ENCODE measurements at regions not wholly inside any gene's neighbourhood (a gene's known extent, or its start where the extent isn't known, plus 50 kb on each side); places are given as distances from the start of the nearest gene placed in this dataset.
"Not testable (repeated sequence)": the region's sequence is repeated elsewhere in the genome, so short reads cannot be mapped to it uniquely, and the experiment has no call there.

DNA sequence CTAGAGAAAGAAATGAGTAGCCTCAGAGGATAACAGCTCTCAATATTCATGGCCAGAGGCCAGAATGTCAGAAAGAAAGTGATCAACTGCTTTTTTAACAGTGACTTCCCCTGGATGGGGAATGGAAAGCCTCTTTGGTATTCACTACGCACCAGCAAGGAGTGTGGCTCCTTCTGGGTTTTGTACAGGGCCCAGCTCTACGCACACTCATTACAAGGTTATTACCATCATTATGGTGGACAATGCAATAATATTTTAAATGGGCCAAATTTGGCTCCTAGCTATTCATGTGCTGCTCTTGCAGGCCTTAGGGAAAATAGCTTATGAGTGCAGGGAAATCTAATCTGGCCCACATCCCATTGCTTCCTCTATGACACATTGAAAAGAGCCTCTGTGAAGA is 1149.5 kb upstream of the FANCL start:
- Mint-ChIP-seq H3K27me3 (no peaks in the 10 kb centered on the region), H3K36me3 (no peaks in the 10 kb centered on the region), H3K27ac (no peak overlapping the region), H3K4me3 (no peak overlapping the region), H3K9me3 (peaks cover 5% of the 10 kb centered on the region), H3K4me1 (ENCODE audit: low read depth) (no peaks in the 10 kb centered on the region)
- ChIA-PET CTCF (no interaction called here), POLR2A (no interaction called here)
- intact Hi-C loops (cut with micrococcal nuclease) = no loop called here
- DNase-seq = no peak

DNA sequence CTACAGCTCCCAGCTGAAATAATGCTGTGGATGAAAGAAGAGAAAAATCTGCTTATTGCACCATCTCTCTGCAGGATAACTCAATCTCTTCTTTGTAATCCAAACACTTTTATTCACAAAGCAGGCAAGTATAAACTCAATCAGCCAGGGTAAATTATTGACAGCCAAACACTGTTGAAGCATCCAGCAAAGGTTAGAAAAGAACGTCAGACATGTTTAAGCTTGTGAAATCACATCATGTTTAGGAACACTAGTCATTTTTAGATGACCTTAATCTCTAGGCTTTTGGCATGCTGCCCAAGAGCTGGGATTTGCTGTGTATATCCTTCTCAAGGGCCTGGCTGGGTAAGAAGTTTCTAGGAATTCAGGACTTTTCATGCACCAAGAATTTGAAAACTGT is 1148.1 kb upstream of the FANCL start:
- Mint-ChIP-seq H3K4me3 (no peak overlapping the region), H3K27me3 (no peaks in the 10 kb centered on the region), H3K36me3 (no peaks in the 10 kb centered on the region), H3K27ac (no peak overlapping the region), H3K9me3 (peaks cover 5% of the 10 kb centered on the region), H3K4me1 (ENCODE audit: low read depth) (no peaks in the 10 kb centered on the region)
- ChIA-PET POLR2A (no interaction called here), CTCF (no interaction called here)
- no peak for DNase-seq
- intact Hi-C loops (cut with micrococcal nuclease) = no loop called here

DNA sequence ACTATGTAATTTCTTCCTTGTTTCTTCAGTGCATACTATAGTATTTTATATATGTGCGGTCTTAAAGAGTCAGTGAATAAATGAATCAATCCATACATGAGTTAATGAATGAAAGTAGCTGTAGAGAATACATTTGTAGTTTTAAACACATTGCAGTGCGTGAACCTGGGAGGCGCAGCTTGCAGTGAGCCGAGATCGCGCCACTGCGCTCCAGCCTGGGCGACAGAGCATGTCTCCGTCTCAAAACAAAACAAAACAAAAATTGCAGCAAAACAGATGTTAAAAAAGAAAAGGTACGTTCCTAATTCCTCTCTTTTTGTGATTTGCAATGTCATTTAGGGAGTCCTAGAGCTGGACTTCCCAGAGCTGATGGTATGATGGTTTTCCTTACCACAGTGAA is 1144.8 kb upstream of the FANCL start:
- intact Hi-C loops (cut with micrococcal nuclease) = no loop called here
- H3K4me3 Mint-ChIP-seq = no peak overlapping the region
- CTCF ChIA-PET = no interaction called here

DNA sequence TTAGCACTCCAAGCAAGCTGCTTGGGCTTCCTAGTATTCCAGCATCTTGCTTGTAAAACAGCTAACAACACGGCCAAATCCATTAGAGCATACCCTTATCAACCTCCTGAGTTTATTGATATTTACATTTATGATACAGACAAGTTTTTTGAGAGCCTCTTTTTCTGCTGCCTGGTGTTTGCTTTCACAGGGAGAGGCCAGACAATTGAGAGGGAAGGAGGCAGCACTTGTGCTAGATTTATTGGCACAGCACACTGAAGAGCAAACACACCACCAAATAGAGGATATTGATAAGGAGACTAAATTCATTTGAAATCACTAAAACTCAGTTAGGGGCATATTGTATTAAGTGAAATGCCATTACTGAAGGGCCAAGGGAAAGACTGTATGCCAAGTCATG is 1142.3 kb upstream of the FANCL start:
- DNase-seq = no peak
- intact Hi-C loops (cut with micrococcal nuclease) = no loop called here
- H3K4me1 Mint-ChIP-seq (ENCODE audit: low read depth) = no peaks in the 10 kb centered on the region
- H3K27ac Mint-ChIP-seq = no peak overlapping the region
- no peaks in the 10 kb centered on the region for H3K27me3 Mint-ChIP-seq
- H3K4me3 Mint-ChIP-seq = no peak overlapping the region
- ChIA-PET POLR2A (no interaction called here), CTCF (no interaction called here)
- peaks cover 2% of the 10 kb centered on the region for H3K9me3 Mint-ChIP-seq
- H3K36me3 Mint-ChIP-seq = no peaks in the 10 kb centered on the region

More for the DNA sequence above, 1144.8 kb upstream of the FANCL start:
- DNase-seq = no peak
- H3K9me3 Mint-ChIP-seq = peaks cover 2% of the 10 kb centered on the region
- POLR2A ChIA-PET = no interaction called here
- no peaks in the 10 kb centered on the region for H3K4me1 Mint-ChIP-seq (ENCODE audit: low read depth)
- no peaks in the 10 kb centered on the region for H3K27me3 Mint-ChIP-seq
- H3K27ac Mint-ChIP-seq = no peak overlapping the region
- no peaks in the 10 kb centered on the region for H3K36me3 Mint-ChIP-seq

DNA sequence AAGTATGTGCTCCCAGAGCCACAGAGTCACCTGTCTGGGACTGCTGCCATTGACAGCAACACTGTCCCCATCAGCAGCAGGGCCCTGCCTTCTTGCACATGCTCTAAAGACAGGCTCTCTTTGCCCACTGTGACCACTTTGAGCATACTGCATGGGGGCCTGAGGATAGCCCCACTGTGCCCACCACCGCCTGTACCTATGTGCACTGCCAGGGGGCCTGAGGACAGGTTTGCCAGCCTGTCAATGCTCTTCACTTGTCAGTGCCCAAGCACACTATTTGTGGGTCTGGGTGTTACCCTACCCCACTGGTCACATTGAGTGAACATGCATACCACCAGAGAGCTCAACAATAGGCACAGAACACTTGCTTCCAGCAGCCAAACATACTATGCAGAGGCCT is 1137.0 kb upstream of the FANCL start:
- Mint-ChIP-seq H3K9me3 (peaks cover 2% of the 10 kb centered on the region), H3K4me3 (no peak overlapping the region), H3K27me3 (no peaks in the 10 kb centered on the region), H3K36me3 (no peaks in the 10 kb centered on the region), H3K27ac (no peak overlapping the region), H3K4me1 (ENCODE audit: low read depth) (no peaks in the 10 kb centered on the region)
- POLR2A ChIA-PET = no interaction called here
- no peak for DNase-seq
- intact Hi-C loops (cut with micrococcal nuclease) = no loop called here
- CTCF ChIA-PET = no interaction called here

DNA sequence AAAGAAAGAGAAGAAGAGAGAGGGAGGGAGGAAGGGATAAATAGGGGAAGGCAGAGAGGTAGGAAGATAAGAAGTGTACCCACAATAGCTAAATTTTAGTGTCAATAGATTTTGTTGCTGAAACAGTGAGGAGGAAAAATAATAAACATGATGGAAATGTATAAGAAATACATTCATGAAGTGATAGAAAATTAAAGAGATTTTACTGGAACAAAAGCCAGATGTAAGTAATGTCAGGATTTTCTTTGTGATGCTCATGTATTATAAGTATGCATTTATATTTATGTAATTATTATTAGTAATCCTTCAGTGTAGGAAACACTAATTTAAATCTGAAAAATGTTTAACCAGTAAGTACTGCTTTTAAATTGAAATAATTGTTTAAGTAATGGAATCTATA is 1125.2 kb upstream of the FANCL start:
- Mint-ChIP-seq H3K9me3 (no peaks in the 10 kb centered on the region), H3K4me3 (no peak overlapping the region), H3K36me3 (no peaks in the 10 kb centered on the region), H3K27me3 (no peaks in the 10 kb centered on the region), H3K27ac (no peak overlapping the region), H3K4me1 (ENCODE audit: low read depth) (no peaks in the 10 kb centered on the region)
- intact Hi-C loops (cut with micrococcal nuclease) = no loop called here
- ChIA-PET POLR2A (no interaction called here), CTCF (no interaction called here)
- DNase-seq = no peak

DNA sequence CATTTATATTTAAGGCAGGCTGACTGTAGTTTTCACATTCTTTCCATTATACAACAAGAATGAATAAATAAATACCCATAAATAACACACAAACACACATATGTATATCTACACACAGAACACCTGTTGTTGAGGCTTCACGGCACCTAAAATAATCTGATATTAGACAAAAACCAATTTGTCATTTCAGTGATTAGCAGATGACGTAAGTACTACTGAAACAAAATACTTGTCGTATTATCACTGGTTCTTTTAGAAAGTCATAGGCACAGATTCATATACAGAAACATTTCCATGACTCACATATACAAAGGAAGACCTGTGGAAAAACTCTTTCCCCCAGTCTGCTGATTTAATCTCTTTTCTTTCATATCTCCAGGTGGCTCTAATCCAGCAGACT is 1113.4 kb upstream of the FANCL start:
- Mint-ChIP-seq H3K27me3 (no peaks in the 10 kb centered on the region), H3K4me3 (no peak overlapping the region), H3K4me1 (ENCODE audit: low read depth) (no peaks in the 10 kb centered on the region), H3K9me3 (peaks cover 8% of the 10 kb centered on the region), H3K27ac (no peak overlapping the region), H3K36me3 (no peaks in the 10 kb centered on the region)
- POLR2A ChIA-PET = no interaction called here
- CTCF ChIA-PET = no interaction called here
- no peak for DNase-seq
- intact Hi-C loops (cut with micrococcal nuclease) = no loop called here

DNA sequence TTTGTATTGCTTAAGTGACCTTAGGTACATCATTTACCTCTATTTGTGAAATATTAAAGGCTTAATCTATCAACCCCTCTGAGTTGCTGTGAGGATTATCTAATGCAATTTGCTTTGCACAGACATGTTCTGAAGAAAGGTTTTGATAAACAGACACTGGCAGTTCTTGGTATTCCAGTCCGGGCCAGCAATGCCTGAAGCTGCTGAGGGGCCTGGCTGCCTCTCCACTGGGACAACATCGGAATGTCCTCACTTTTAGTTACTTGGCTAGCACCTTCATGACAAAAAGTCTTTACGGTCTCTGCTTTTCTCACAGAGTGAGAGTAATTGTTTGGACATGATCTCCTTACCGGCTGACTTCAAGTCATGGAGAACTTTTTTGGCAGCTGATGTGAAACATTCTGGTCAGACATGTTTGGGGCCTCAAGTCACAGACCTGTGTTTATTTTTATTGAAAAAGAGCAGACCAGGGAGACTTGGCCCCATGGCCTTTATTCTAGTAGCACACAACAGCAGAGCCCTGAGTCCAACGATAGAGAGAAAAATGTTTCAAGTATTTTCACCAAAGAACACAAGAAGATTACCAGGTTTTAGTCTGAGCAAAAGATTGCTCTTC is 1112.3 kb upstream of the FANCL start:
- Mint-ChIP-seq H3K36me3 (no peaks in the 10 kb centered on the region), H3K4me1 (ENCODE audit: low read depth) (no peaks in the 10 kb centered on the region), H3K9me3 (peaks cover 8% of the 10 kb centered on the region), H3K27ac (no peak overlapping the region), H3K4me3 (no peak overlapping the region), H3K27me3 (no peaks in the 10 kb centered on the region)
- intact Hi-C loops (cut with micrococcal nuclease) = no loop called here
- no peak for DNase-seq
- CTCF ChIA-PET = no interaction called here
- POLR2A ChIA-PET = no interaction called here

DNA sequence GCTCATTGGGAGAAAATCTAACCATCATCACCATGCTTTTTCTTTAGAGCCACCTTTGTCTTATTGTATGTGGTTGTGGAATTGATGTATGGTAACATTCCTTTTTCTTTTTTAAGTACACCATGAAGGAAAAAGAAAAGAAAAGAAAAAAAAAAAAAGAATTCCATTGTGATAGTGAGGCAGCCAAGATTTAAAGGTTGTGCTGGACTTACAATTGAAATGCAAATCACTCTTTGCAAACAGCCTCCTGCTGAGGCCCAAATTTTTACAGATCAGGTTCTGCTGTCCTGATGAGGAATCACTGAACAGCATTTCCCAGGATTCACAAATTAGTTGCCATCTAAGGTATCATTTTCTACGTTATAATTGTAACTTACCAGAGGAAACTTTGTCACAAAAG is 1101.0 kb upstream of the FANCL start:
- Mint-ChIP-seq H3K4me1 (ENCODE audit: low read depth) (no peaks in the 10 kb centered on the region), H3K27me3 (no peaks in the 10 kb centered on the region), H3K27ac (no peak overlapping the region), H3K4me3 (no peak overlapping the region), H3K36me3 (no peaks in the 10 kb centered on the region), H3K9me3 (peaks cover 3% of the 10 kb centered on the region)
- ChIA-PET CTCF (no interaction called here), POLR2A (no interaction called here)
- no peak for DNase-seq
- intact Hi-C loops (cut with micrococcal nuclease) = no loop called here

DNA sequence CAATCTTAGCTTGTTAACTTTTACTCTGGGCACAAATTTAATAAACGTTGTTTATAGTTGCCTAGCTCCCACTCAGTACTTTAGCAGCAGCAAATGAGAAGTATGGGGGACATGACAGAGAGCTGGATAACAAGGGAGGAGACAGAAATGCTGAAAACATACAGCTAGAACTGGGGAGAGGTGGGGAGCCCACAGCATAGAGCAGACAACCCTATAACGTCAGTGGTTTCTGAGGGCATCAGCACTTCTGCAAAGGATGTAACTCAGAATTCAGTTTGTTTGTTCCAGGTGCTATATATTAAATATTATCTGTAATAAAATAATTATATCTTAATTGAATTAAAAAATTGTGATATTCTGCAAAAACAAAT is 1098.7 kb upstream of the FANCL start:
- no peak overlapping the region for H3K27ac Mint-ChIP-seq
- intact Hi-C loops (cut with micrococcal nuclease) = no loop called here
- no peaks in the 10 kb centered on the region for H3K27me3 Mint-ChIP-seq
- DNase-seq = no peak
- no peaks in the 10 kb centered on the region for H3K4me1 Mint-ChIP-seq (ENCODE audit: low read depth)
- peaks cover 2% of the 10 kb centered on the region for H3K9me3 Mint-ChIP-seq
- POLR2A ChIA-PET = no interaction called here
- no peaks in the 10 kb centered on the region for H3K36me3 Mint-ChIP-seq
- no peak overlapping the region for H3K4me3 Mint-ChIP-seq
- CTCF ChIA-PET = no interaction called here

DNA sequence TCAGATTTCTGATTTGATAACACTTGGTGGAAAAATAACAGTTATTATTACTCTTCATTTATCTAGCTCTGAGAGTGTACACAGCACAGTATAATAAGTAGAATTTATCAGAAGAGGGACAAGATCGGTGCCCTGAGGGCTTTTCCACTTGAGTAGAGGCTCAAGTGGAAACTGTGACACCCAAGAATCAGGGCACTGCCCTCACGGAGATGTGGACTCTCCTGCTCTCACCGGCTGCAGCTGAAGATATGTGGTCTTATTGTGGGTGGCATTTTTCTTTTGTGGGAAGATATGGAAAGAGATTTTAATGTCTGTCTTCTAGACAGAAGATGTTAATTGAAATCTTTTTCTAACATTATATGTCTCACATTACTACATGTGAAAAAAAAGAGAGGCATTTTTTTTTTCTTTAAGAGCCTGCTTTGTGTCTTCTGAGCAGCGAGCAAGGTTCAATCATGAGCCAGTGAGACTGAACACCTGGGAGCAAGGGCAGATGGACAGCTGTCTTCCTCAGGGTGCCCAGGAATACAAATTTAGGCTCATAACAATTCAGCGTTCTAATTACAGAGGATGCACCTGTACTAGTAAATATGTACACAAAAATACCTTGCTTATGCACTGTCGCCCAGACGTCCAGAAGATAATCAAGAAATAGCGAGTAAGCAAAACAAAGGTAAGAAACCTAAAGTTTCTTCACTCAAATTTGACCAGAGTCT is 1098.2 kb upstream of the FANCL start:
- POLR2A ChIA-PET = no interaction called here
- DNase-seq = no peak
- H3K36me3 Mint-ChIP-seq = no peaks in the 10 kb centered on the region
- no peak overlapping the region for H3K27ac Mint-ChIP-seq
- intact Hi-C loops (cut with micrococcal nuclease) = no loop called here
- H3K9me3 Mint-ChIP-seq = peaks cover 2% of the 10 kb centered on the region
- H3K27me3 Mint-ChIP-seq = no peaks in the 10 kb centered on the region
- H3K4me3 Mint-ChIP-seq = no peak overlapping the region
- CTCF ChIA-PET = no interaction called here
- no peaks in the 10 kb centered on the region for H3K4me1 Mint-ChIP-seq (ENCODE audit: low read depth)

DNA sequence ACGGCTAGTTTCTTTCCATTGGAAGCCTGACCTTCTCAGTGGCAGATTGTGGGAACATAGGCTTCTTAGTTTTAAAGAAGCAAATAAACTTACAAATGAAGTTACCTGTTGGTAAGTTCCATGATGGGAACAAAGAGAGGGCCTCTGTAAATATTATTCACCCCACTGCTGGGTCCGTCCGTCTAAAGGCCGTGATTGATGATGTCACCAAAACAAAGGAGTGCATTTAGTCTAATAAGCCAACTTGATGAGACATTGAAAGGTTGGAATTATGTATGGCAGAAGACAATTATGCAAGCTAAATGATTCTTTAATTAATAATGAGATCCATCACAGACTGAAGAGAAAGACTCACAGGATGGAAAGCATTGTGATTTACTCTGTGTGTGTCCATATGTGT is 1091.9 kb upstream of the FANCL start:
- ChIA-PET CTCF (no interaction called here), POLR2A (no interaction called here)
- no peak overlapping the region for H3K4me3 Mint-ChIP-seq
- H3K4me1 Mint-ChIP-seq (ENCODE audit: low read depth) = no peaks in the 10 kb centered on the region
- DNase-seq = no peak
- no peak overlapping the region for H3K27ac Mint-ChIP-seq
- no peaks in the 10 kb centered on the region for H3K36me3 Mint-ChIP-seq
- H3K27me3 Mint-ChIP-seq = no peaks in the 10 kb centered on the region
- intact Hi-C loops (cut with micrococcal nuclease) = no loop called here
- peaks cover 8% of the 10 kb centered on the region for H3K9me3 Mint-ChIP-seq

DNA sequence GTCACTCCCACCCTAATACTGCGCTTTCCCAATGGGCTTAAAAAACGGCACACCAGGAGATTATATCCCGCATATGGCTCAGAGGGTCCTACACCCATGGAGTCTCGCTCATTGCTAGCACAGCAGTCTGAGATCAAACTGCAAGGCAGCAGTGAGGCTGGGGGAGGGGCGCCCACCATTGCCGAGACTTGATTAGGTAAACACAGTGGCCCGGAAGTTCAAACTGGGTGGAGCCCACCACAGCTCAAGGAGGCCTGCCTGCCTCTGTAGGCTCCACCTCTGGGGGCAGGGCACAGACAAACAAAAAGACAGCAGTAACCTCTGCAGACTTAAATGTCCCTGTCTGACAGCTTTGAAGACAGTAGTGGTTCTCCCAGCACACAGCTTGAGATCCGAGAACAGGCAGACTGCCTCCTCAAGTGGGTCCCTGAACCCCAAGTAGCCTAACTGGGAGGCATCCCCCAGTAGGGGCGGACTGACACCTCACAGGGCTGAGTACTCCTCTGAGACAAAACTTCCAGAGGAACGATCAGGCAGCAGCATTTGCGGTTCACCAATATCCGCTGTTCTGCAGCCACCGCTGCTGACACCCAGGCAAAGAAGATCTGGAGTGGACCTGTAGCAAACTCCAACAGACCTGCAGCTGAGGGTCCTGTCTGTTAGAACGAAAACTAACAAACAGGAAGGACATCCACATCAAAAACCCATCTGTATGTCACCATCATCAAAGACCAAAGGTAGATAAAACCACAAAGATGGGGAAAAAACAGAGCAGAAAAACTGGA is 1085.6 kb upstream of the FANCL start:
- H3K4me3 Mint-ChIP-seq; H3K9me3 Mint-ChIP-seq; CTCF ChIA-PET; H3K27me3 Mint-ChIP-seq; POLR2A ChIA-PET; H3K36me3 Mint-ChIP-seq; H3K4me1 Mint-ChIP-seq (ENCODE audit: low read depth); intact Hi-C loops (cut with micrococcal nuclease); H3K27ac Mint-ChIP-seq; DNase-seq: not testable (repeated sequence)
